HCT116 (cell line): ENCODE measurements at regions not wholly inside any gene's neighbourhood (a gene's known extent, or its start where the extent isn't known, plus 50 kb on each side); places are given as distances from the start of the nearest gene placed in this dataset.

Experiments
- ATAC-seq: fragments of 200-7000 bp; cut with Tn5 transposase; 2 replicates; pipeline ENCODE4 v1.9.1; 2020; ENCODE audit warnings: mild to moderate bottlenecking, moderate library complexity
- BruUV-seq: library from RNA; stranded (reverse); fragments of 400-500 nt; replicated peaks from 2 replicates; lab custom pipeline; 2021; lab: Mats Ljungman, UMichigan
- CTCF ChIA-PET: fragments of 300-600 bp; sonication (Branson Sonifier 250); formaldehyde crosslinking; loops from one replicate; lab custom pipeline; 2021; ENCODE audit warnings: antibody characterized with exemption; lab: Charles Lee
- POLR2A ChIA-PET: fragments of 300-600, 350-600 bp; sonication (Branson Sonifier 250); formaldehyde crosslinking; loops from one replicate; lab custom pipeline; 2021; ENCODE audit warnings: antibody characterized with exemption; lab: Charles Lee
- RAD21 ChIA-PET, 2 experiments: fragments of 300-600 bp; sonication (Branson Sonifier 250); formaldehyde crosslinking; loops; one replicate each; lab custom pipeline; 2023; ENCODE audit warnings: low total read pairs in 2 of 2; ENCODE audit not compliant: uncharacterized antibody in 2 of 2, unreplicated experiment in 2 of 2, low non-redundant PET in 1 of 2; lab: Charles Lee
- DNase-seq: peaks from one replicate; pipeline ENCODE4 v3.0.0-alpha.2; 2010; ENCODE audit warnings: low read depth, low spot score
- H2AFZ ChIP-seq: fragments of 200-600 bp; shearing (Covaris generic), sonication (generic); 2 replicates; pipeline ENCODE4 v1.6.1; 2017; ENCODE audit warnings: low read depth, mixed run types, mixed read lengths, antibody characterized with exemption, low read length; ENCODE audit not compliant: poor library complexity, severe bottlenecking
- H3K27ac ChIP-seq: 2 replicates; pipeline ENCODE4 v1.5.1; 2012; ENCODE audit warnings: low read depth, low read length
- H3K27me3 ChIP-seq: fragments of 200-600 bp; sonication (generic); 2 replicates; pipeline ENCODE4 v1.6.1; 2016; ENCODE audit warnings: mixed run types, low read length, mixed read lengths; ENCODE audit not compliant: insufficient read depth
- H3K36me3 ChIP-seq, 2 experiments: fragments of 200-500 bp in 1 of 2; fragments of 200-600 bp in 1 of 2; sonication (Bioruptor generic) in 1 of 2; sonication (generic) in 1 of 2; 2 replicates each; pipeline versions ENCODE4 v1.5.1 to v1.6.1; 2014 to 2016; ENCODE audit warnings: low read length in 2 of 2, inconsistent platforms in 1 of 2, mixed read lengths in 1 of 2, mixed run types in 1 of 2; ENCODE audit not compliant: insufficient read depth in 2 of 2, control insufficient read depth in 1 of 2
- H3K4me1 ChIP-seq, 2 experiments: fragments of 200-600 bp in 1 of 2; sonication (generic) in 1 of 2; 2 replicates each; pipeline versions ENCODE4 v1.5.1 to v1.6.1; 2012 to 2017; ENCODE audit warnings: low read length in 2 of 2, inconsistent platforms in 1 of 2, mild to moderate bottlenecking in 1 of 2, mixed read lengths in 1 of 2, mixed run types in 1 of 2, moderate library complexity in 1 of 2; ENCODE audit not compliant: insufficient read depth in 2 of 2, control insufficient read depth in 1 of 2
- H3K4me2 ChIP-seq: fragments of 200-600 bp; sonication (generic); 2 replicates; pipeline ENCODE4 v1.6.1; 2017; ENCODE audit warnings: mixed run types, low read length, mixed read lengths
- H3K4me3 ChIP-seq, 2 experiments: fragments of 200-600 bp in 1 of 2; sonication (generic) in 1 of 2; replicated peaks in 1 of 2; 2 replicates each; pipeline ENCODE4 v1.5.1; 2011 to 2016; ENCODE audit warnings: low read length in 2 of 2, control low read depth in 1 of 2, low read depth in 1 of 2, mild to moderate bottlenecking in 1 of 2, mixed read lengths in 1 of 2, mixed run types in 1 of 2
- H3K79me2 ChIP-seq: fragments of 200-600 bp; sonication (generic); 2 replicates; pipeline ENCODE4 v1.6.1; 2017; ENCODE audit warnings: mild to moderate bottlenecking, mixed run types, low read length, moderate library complexity, mixed read lengths; ENCODE audit not compliant: insufficient read depth
- H3K9ac ChIP-seq: fragments of 200-600 bp; sonication (generic); 2 replicates; pipeline ENCODE4 v1.6.1; 2016; ENCODE audit warnings: low read length, mixed read lengths
- H3K9me2 ChIP-seq: fragments of 200-600 bp; sonication (generic), shearing (Covaris generic); 2 replicates; pipeline ENCODE4 v1.6.1; 2017; ENCODE audit warnings: mixed run types, mild to moderate bottlenecking, moderate library complexity; ENCODE audit not compliant: insufficient read depth
- H3K9me3 ChIP-seq, 2 experiments: fragments of 200-500 bp in 1 of 2; fragments of 200-600 bp in 1 of 2; sonication (Bioruptor generic) in 1 of 2; sonication (generic) in 1 of 2; 2 replicates each; pipeline ENCODE4 v1.6.1; 2014 to 2017; ENCODE audit warnings: low read length in 2 of 2, mixed read lengths in 2 of 2, inconsistent platforms in 1 of 2, low read depth in 1 of 2, mild to moderate bottlenecking in 1 of 2, mixed run types in 1 of 2, moderate library complexity in 1 of 2; ENCODE audit not compliant: control insufficient read depth in 1 of 2, insufficient read depth in 1 of 2
- H4K20me1 ChIP-seq: fragments of 200-600 bp; sonication (generic), shearing (Covaris generic); 2 replicates; pipeline ENCODE4 v1.6.1; 2017; ENCODE audit warnings: mixed run types, mild to moderate bottlenecking, moderate library complexity; ENCODE audit not compliant: insufficient read depth
- ATF3 ChIP-seq: IDR thresholded peaks from 2 replicates; pipeline ENCODE4 v1.6.1; 2012
- CBX3 ChIP-seq: IDR thresholded peaks from 2 replicates; pipeline ENCODE4 v1.6.1; 2012; ENCODE audit warnings: low read depth
- CTCF ChIP-seq, 3 experiments: fragments of 200-600 bp in 1 of 3; sonication (generic) in 1 of 3; IDR thresholded peaks in 2 of 3; conservative IDR thresholded peaks in 1 of 3; 2 replicates each; pipeline ENCODE4 v1.5.1; 2012 to 2017; ENCODE audit warnings: low read depth in 2 of 3, low read length in 2 of 3, antibody characterized with exemption in 1 of 3, borderline replicate concordance in 1 of 3, control low read depth in 1 of 3, mild to moderate bottlenecking in 1 of 3, mixed read lengths in 1 of 3, mixed run types in 1 of 3, moderate library complexity in 1 of 3; ENCODE audit not compliant: insufficient read depth in 1 of 3
- EGR1 ChIP-seq: IDR thresholded peaks from 2 replicates; pipeline ENCODE4 v1.6.1; 2012; ENCODE audit warnings: low read depth
- ELF1 ChIP-seq: IDR thresholded peaks from 2 replicates; pipeline ENCODE4 v1.6.1; 2012; ENCODE audit warnings: low read depth, borderline replicate concordance
- EZH2 ChIP-seq: fragments of 200-600 bp; sonication (generic); IDR thresholded peaks from 2 replicates; pipeline ENCODE4 v1.6.1; 2017; ENCODE audit warnings: antibody characterized with exemption, mixed run types
- JUND ChIP-seq: IDR thresholded peaks from 2 replicates; pipeline ENCODE4 v1.6.1; 2012
- POLR2AphosphoS5 ChIP-seq: IDR thresholded peaks from 2 replicates; pipeline ENCODE4 v1.6.1; 2011; ENCODE audit warnings: mild to moderate bottlenecking, low read depth, low read length, moderate library complexity
- RAD21 ChIP-seq: IDR thresholded peaks from 2 replicates; pipeline ENCODE4 v1.6.1; 2012; ENCODE audit warnings: low read depth, mild to moderate bottlenecking
- SP1 ChIP-seq: IDR thresholded peaks from 2 replicates; pipeline ENCODE4 v1.6.1; 2012; ENCODE audit warnings: low read depth
- SRF ChIP-seq: IDR thresholded peaks from 2 replicates; pipeline ENCODE4 v1.6.1; 2012; ENCODE audit warnings: low read depth
- YY1 ChIP-seq: IDR thresholded peaks from 2 replicates; pipeline ENCODE4 v1.6.1; 2011; ENCODE audit warnings: low read length, low read depth, moderate library complexity, mild to moderate bottlenecking; ENCODE audit not compliant: insufficient replicate concordance; ENCODE audit errors: extremely low read depth
- ZBTB33 ChIP-seq: IDR thresholded peaks from 2 replicates; pipeline ENCODE4 v1.6.1; 2011; ENCODE audit warnings: mild to moderate bottlenecking, low read length, moderate library complexity; ENCODE audit not compliant: insufficient replicate concordance; ENCODE audit errors: extremely low read depth
- ZNF274 ChIP-seq: fragments of 200-500 bp; sonication (Bioruptor generic); IDR thresholded peaks from 2 replicates; pipeline ENCODE4 v1.6.1; 2014; ENCODE audit warnings: mild to moderate bottlenecking, low read depth, low read length, inconsistent platforms
- intact Hi-C: fragments of 100-400 bp; cut with micrococcal nuclease; formaldehyde crosslinking; loops from 2 replicates; pipeline ENCODE4 v1.10.0; 2022

GRCh38 chr22:23007823-23008222, 62.5 kb upstream of the GNAZ start:
- Histone ChIP-seq H2AFZ (no peak overlapping the region), H4K20me1 (no peaks in the 10 kb centered on the region), H3K79me2 (no peaks in the 10 kb centered on the region), H3K9me2 (no peaks in the 10 kb centered on the region), H3K36me3 (no peaks in the 10 kb centered on the region), H3K27ac (no peak overlapping the region), H3K4me3 (no peak overlapping the region), H3K9ac (no peak overlapping the region), H3K4me1 (no peaks in the 10 kb centered on the region), H3K4me2 (no peak overlapping the region), H3K27me3 (0 out of 2 replicates have a peak, but pooled peaks cover 16% of the 10 kb centered on the region), H3K9me3 (no peaks in the 10 kb centered on the region)
- ChIA-PET RAD21 (no interaction called here), CTCF (no interaction called here), POLR2A (no interaction called here)
- intact Hi-C loops, result no loop called here
- no TSS peak for BruUV-seq
- no peak for DNase-seq
- no peak for ATAC-seq
- no peak for TF ChIP-seq RAD21

GRCh38 chr22:23008896-23009295, 61.4 kb upstream of the GNAZ start:
- H3K27ac ChIP-seq, result no peak overlapping the region
- ChIA-PET CTCF (no interaction called here), RAD21 (no interaction called here), POLR2A (no interaction called here)
- no peaks in the 10 kb centered on the region for H3K4me1 ChIP-seq
- 0 out of 2 replicates have a peak, but pooled peaks cover 16% of the 10 kb centered on the region for H3K27me3 ChIP-seq
- intact Hi-C loops, result no loop called here
- DNase-seq, result no peak
- no peak overlapping the region for H3K9ac ChIP-seq
- no peaks in the 10 kb centered on the region for H3K36me3 ChIP-seq
- no peak for ATAC-seq
- BruUV-seq, result no TSS peak
- TF ChIP-seq JUND, result no peak
- no peak for TF ChIP-seq RAD21
- no peak for TF ChIP-seq EZH2
- TF ChIP-seq ZNF274, result no peak
- TF ChIP-seq EGR1, result no peak
- TF ChIP-seq POLR2AphosphoS5, result no peak
- no peak for TF ChIP-seq CBX3
- TF ChIP-seq ELF1, result no peak
- no peak for TF ChIP-seq SP1
- TF ChIP-seq SRF, result no peak
- TF ChIP-seq YY1, result no peak
- TF ChIP-seq ZBTB33, result no peak
- TF ChIP-seq CTCF (IDR thresholded peaks at IDR 0.05 in 2 of 3, conservative IDR thresholded peaks at IDR 0.05 in 1 of 3; ENCODE audit: borderline replicate concordance in 1 of 3, insufficient read depth in 1 of 3, low read depth in 2 of 3, low read length in 2 of 3), result no peak
- TF ChIP-seq ATF3, result no peak
- H3K4me3 ChIP-seq, result no peak overlapping the region
- H2AFZ ChIP-seq, result no peak overlapping the region
- H3K79me2 ChIP-seq, result no peaks in the 10 kb centered on the region
- H3K9me3 ChIP-seq, result no peaks in the 10 kb centered on the region
- H3K4me2 ChIP-seq, result no peak overlapping the region
- no peaks in the 10 kb centered on the region for H4K20me1 ChIP-seq
- H3K9me2 ChIP-seq, result no peaks in the 10 kb centered on the region
